Lower leg skin (tissue), 4 donors: ENCODE measurements at regions not wholly inside any gene's neighbourhood (a gene's known extent, or its start where the extent isn't known, plus 50 kb on each side); places are given as distances from the start of the nearest gene placed in this dataset.

Experiments used
- DNase-seq, 2 donors: peaks; one replicate each; pipeline ENCODE4 v3.0.0-alpha.2; 2019; ENCODE audit warnings: low spot score in 2 of 2
- H3K4me3 ChIP-seq: fragments of 200-600 bp; sonication (generic); 2 replicates; pipeline ENCODE4 v1.5.1; 2017; ENCODE audit warnings: mild to moderate bottlenecking, low read depth; ENCODE audit not compliant: poor library complexity, severe bottlenecking
- POLR2A ChIP-seq, 2 donors: fragments of 450-650 bp; IDR thresholded peaks; one replicate each; pipeline ENCODE4 v1.6.1; 2016 to 2017; ENCODE audit warnings: antibody characterized with exemption in 2 of 2, mild to moderate bottlenecking in 1 of 2, moderate library complexity in 1 of 2
- WGBS, 2 donors: methylation state at CpG; one replicate each; pipeline ENCODE4 v1.1.5; 2018; 5-methylcytosine and 5-hydroxymethylcytosine counted together
- intact Hi-C: fragments of 100-400 bp; cut with DNase I; formaldehyde crosslinking; loops from one replicate; pipeline ENCODE4 v1.15.0; 2023; ENCODE audit warnings: low total_unique reads
- TF ChIP-seq, protein P1 (sequence below), 3 donors: fragments of 450-650 bp; IDR thresholded peaks; one replicate each; pipeline ENCODE4 v1.5.1; 2016; ENCODE audit warnings: antibody characterized with exemption in 3 of 3, mild to moderate bottlenecking in 3 of 3, moderate library complexity in 2 of 3

DNA sequence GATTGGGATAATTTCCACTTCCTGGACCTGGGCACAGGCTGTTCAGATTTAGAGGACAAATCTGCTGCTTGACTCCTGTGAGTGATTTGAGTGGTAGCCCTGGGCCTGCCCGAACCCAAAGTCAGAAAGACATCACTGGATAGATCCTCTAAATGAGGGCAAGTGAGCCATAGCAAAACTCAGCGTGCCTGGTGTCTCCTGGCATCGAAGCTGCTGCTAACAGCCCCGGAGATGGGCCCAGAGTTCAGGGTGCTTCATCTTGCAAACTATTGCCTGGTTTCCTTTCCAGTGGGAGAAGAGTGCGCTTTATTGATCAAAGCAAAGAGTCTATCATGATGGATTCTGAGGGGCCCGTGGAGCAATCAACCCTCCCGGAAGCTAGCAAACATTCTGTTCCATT, 153.1 kb upstream of the KLHL29 start:
- WGBS, 2 donors = 92 to 95% methylated on average over 7 of the region's 7 CpGs
- DNase-seq = peak in 1 of 2 donors; percentile 80
- H3K4me3 ChIP-seq = no peak overlapping the region

DNA sequence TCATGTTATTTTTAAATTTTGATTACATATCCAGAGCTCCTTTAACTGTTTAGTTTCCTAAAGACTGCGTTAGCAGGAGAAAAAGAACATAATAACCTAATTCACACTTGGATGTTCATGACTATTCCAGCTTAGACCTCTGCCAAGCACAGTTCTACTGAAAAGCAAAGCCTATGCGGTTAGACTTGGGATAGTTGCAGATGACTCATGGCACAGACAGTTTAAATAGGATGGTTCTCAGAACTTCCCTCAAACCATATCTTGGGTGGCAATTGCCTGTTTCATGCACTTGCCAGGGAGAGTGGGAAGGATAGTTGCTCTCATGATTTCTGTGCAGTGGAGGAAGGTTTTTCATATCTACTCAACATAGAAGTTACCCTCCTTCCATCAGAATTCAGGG, 149.7 kb upstream of the KLHL29 start:
- H3K4me3 ChIP-seq = no peak overlapping the region
- intact Hi-C loops = no loop called here
- TF ChIP-seq, protein P1, sequence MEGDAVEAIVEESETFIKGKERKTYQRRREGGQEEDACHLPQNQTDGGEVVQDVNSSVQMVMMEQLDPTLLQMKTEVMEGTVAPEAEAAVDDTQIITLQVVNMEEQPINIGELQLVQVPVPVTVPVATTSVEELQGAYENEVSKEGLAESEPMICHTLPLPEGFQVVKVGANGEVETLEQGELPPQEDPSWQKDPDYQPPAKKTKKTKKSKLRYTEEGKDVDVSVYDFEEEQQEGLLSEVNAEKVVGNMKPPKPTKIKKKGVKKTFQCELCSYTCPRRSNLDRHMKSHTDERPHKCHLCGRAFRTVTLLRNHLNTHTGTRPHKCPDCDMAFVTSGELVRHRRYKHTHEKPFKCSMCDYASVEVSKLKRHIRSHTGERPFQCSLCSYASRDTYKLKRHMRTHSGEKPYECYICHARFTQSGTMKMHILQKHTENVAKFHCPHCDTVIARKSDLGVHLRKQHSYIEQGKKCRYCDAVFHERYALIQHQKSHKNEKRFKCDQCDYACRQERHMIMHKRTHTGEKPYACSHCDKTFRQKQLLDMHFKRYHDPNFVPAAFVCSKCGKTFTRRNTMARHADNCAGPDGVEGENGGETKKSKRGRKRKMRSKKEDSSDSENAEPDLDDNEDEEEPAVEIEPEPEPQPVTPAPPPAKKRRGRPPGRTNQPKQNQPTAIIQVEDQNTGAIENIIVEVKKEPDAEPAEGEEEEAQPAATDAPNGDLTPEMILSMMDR (IDR thresholded peaks at IDR 0.05) = no peak
- TF ChIP-seq POLR2A (IDR thresholded peaks at IDR 0.05) = no peak
- no peak for DNase-seq
- WGBS, 2 donors = 40 to 50% methylated on average over 2 of the region's 2 CpGs

More for the DNA sequence above, 153.1 kb upstream of the KLHL29 start:
- TF ChIP-seq, protein P1 (IDR thresholded peaks at IDR 0.05) = no peak
- no peak for TF ChIP-seq POLR2A (IDR thresholded peaks at IDR 0.05)
- intact Hi-C loops = no loop called here

DNA sequence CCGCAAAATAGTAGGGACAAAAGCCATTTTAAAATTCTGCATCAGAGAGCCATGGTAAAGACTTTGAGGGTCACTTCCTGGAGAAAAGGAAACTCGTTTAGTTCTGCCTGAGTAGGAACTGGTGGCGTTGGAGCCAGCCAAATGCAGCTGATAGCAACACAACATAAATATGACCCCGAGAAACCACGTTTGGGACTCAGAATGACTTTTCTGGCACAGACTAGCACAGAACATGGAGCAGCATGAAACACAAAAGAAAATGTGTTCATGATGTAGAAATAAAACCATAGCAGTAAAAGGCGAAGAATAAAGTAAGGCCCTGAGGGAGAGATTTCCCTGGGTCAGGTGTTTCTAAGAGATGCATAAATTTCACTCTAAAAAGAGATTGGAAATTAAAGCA, 149.2 kb upstream of the KLHL29 start:
- intact Hi-C loops = no loop called here
- no peak overlapping the region for H3K4me3 ChIP-seq
- DNase-seq = no peak
- no peak for TF ChIP-seq POLR2A (IDR thresholded peaks at IDR 0.05)
- TF ChIP-seq, protein P1 (IDR thresholded peaks at IDR 0.05) = no peak
- WGBS, 2 donors = 63 to 64% methylated on average over 6 of the region's 6 CpGs

DNA sequence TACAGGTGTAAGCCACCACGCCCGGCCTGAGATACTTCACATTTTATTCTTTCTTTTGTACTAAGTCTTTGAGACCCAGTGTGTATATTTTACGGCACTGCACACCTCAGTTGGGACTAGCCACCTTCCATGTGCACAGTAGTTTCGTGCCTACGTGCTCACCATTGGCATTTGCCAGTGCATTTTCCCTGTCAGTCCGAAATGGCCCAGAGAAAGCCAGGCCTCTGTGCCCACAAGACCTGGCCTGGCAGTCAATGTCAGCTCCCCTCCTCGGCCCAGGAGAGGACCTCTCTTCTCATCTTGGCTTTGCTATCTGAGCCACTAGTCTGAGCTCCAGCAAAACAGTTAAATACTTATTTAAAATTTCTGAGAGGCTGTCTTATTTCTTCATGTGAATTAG, 147.8 kb upstream of the KLHL29 start:
- intact Hi-C loops = no loop called here
- TF ChIP-seq, protein P1 (IDR thresholded peaks at IDR 0.05) = no peak
- no peak for TF ChIP-seq POLR2A (IDR thresholded peaks at IDR 0.05)
- 91 to 94% methylated on average over 7 of the region's 7 CpGs for WGBS, 2 donors
- no peak overlapping the region for H3K4me3 ChIP-seq
- DNase-seq = no peak

DNA sequence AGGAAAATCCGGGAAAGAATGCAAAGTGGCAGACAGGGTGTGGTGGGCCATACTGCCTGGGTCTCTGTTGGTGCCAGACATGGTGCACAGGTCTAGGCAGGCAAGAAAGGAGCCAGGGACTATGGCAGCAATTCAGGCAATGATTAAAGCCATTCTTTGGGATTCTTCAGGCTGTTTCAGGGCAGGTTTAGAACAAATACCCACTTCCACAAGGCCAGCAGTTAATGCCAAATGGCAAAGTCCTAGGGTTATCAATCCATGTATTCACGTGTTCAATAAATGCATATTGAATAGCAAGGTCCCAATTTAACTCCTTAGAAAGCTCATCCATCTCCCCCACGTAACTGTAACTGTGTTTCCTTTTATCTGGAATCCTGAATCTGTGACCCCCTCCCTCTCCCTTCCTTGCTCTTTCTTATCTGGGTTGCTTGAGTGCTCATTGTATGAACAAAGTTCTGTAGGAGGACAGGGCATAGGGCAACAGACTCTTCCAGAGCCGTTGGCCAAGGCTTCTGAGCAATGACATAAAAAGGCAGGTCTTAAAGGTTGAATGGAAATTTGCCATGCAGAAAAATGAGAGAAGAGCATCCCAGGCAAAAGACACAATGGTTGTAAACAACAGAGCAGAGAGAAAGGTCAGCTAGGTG, 146.8 kb upstream of the KLHL29 start:
- 68 to 70% methylated on average over 4 of the region's 4 CpGs for WGBS, 2 donors
- intact Hi-C loops = no loop called here

More for the DNA sequence above, 146.8 kb upstream of the KLHL29 start:
- DNase-seq = no peak
- no peak for TF ChIP-seq POLR2A (IDR thresholded peaks at IDR 0.05)
- TF ChIP-seq, protein P1 (IDR thresholded peaks at IDR 0.05) = no peak
- no peak overlapping the region for H3K4me3 ChIP-seq
